ENCODE measurements at regions not wholly inside any gene's neighbourhood (a gene's known extent, or its start where the extent isn't known, plus 50 kb on each side); places are given as distances from the start of the nearest gene placed in this dataset.

DNA sequence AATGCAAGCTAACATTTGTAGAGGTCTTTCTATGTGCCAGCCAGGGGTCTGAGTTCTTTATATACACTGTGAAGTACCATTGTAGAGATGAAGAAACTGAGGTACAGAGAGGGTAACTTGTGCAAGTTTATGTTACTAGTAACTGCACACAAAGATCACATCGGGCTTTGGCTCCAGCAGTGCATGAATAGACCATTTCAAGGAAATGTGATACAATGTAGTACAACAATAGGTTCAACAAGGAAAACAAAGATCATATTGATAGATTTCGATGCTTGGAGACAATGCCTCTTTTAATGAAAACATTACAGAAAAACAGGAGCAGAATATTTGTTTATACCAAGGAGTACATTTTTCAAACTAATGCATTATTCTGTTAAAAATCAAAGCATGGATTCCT, 115.3 kb downstream of the POLR2M start:
- Histone ChIP-seq H4K20me1 (ENCODE audit: insufficient read depth, low read length) (no peaks in the 10 kb centered on the region), H3K4me1 (ENCODE audit: insufficient read depth, low read length) (no peaks in the 10 kb centered on the region), H3K79me2 (ENCODE audit: insufficient read depth, low read length) (no peaks in the 10 kb centered on the region), H3K36me3 (replicated peaks in 1 of 2; ENCODE audit: control insufficient read depth in 1 of 2, insufficient read depth in 2 of 2, low read length in 2 of 2) (no peaks in the 10 kb centered on the region), H3K27me3 (ENCODE audit: control insufficient read depth in 1 of 2, insufficient read depth in 2 of 2, low read length in 2 of 2) (peaks cover 2 to 13% of the 10 kb centered on the region in 2 experiments; a peak in 3 of 5 replicates), H3K4me2 (ENCODE audit: low read depth, low read length) (no peak overlapping the region), H3K4me3 (replicated peaks in 1 of 3; ENCODE audit: insufficient read depth in 1 of 3, low read depth in 2 of 3, low read length in 3 of 3) (no peak overlapping the region), H3K9ac (ENCODE audit: insufficient read depth, low read depth, low read length) (no peak overlapping the region), H3K9me3 (ENCODE audit: low read length) (no peaks in the 10 kb centered on the region), H3K27ac (ENCODE audit: extremely low read length, insufficient read depth, low read length) (no peak overlapping the region), H2AFZ (ENCODE audit: low read length) (no peak overlapping the region)
- FAIRE-seq (no peak), ATAC-seq (no peak), DNase-seq (ENCODE audit: low spot score) (no peak)
- no TSS peak for BruUV-seq (replicated peaks)
- TF ChIP-seq ZNF709 (CRISPR knock-in tag; IDR thresholded peaks at IDR 0.05) (no peak), TMF1 (CRISPR knock-in tag; IDR thresholded peaks at IDR 0.05; ENCODE audit: low read depth) (no peak), ZNF672 (CRISPR knock-in tag; IDR thresholded peaks at IDR 0.05) (no peak), ZNF772 (CRISPR knock-in tag; IDR thresholded peaks at IDR 0.05) (no peak), SIN3A (IDR thresholded peaks at IDR 0.05; ENCODE audit: borderline replicate concordance, low read depth, low read length) (no peak), GATAD1 (CRISPR knock-in tag; IDR thresholded peaks at IDR 0.05) (no peak), ZKSCAN8 (CRISPR knock-in tag; IDR thresholded peaks at IDR 0.05; ENCODE audit: borderline replicate concordance) (no peak), NCOA2 (CRISPR knock-in tag; IDR thresholded peaks at IDR 0.05) (no peak), GTF2F1 (IDR thresholded peaks at IDR 0.05; ENCODE audit: low read length) (no peak)
- POLR2A ChIA-PET, result no interaction called here
- 2% methylated on average over 2 of the region's 2 CpGs for WGBS (ENCODE audit: low lambda C conversion rate)
- CTCF ChIA-PET (ENCODE audit: low intra/inter-chr PET ratio, low total read pairs), result no interaction called here
- in situ Hi-C loops (cut with HindIII; ENCODE audit: extremely low pct_ligation_motif_present, low pct_unique_long_range_greater_than_20kb) (no loop called here), intact Hi-C loops (cut with micrococcal nuclease; ENCODE audit: unreplicated experiment) (no loop called here)

DNA sequence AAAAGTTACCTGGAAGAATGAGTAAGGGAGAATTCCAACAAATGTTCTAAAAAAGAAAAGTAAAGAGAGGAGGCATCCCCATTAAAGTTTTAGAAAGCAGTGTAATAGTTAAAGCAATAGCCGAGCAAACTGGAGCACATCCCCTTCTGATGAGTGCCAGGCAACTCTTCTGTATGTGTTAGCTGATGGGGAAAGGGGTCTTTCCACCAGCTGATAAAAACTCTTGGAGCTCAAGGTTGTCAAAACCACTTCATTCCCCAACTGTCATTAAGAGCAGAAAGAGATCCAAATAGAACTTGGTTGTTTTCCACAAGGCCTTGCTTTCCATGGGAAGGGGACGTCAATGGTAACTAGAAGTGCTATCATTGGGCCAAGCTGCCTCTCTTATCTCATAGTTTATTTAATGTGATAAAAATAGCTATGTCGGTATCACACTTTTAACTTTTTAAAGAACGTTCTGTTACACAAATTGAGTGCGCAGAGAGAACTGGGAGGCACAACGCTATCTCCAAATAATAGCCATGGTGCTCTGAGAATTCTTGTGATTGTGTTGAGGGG, 116.9 kb downstream of the POLR2M start:
- no TSS peak for BruUV-seq (replicated peaks)
- Histone ChIP-seq H3K4me1 (ENCODE audit: insufficient read depth, low read length) (no peaks in the 10 kb centered on the region), H2AFZ (ENCODE audit: low read length) (no peak overlapping the region), H3K27me3 (ENCODE audit: control insufficient read depth in 1 of 2, insufficient read depth in 2 of 2, low read length in 2 of 2) (peaks cover 0 to 3% of the 10 kb centered on the region in 2 experiments; a peak in 1 of 5 replicates), H3K79me2 (ENCODE audit: insufficient read depth, low read length) (no peaks in the 10 kb centered on the region), H3K27ac (ENCODE audit: extremely low read length, insufficient read depth, low read length) (no peak overlapping the region), H3K36me3 (replicated peaks in 1 of 2; ENCODE audit: control insufficient read depth in 1 of 2, insufficient read depth in 2 of 2, low read length in 2 of 2) (no peaks in the 10 kb centered on the region), H3K4me3 (replicated peaks in 1 of 3; ENCODE audit: insufficient read depth in 1 of 3, low read depth in 2 of 3, low read length in 3 of 3) (no peak overlapping the region), H3K9me3 (ENCODE audit: low read length) (no peaks in the 10 kb centered on the region), H3K4me2 (ENCODE audit: low read depth, low read length) (no peak overlapping the region), H4K20me1 (ENCODE audit: insufficient read depth, low read length) (no peaks in the 10 kb centered on the region), H3K9ac (ENCODE audit: insufficient read depth, low read depth, low read length) (no peak overlapping the region)
- FAIRE-seq, result no peak
- WGBS (ENCODE audit: low lambda C conversion rate), result 38% methylated on average over 6 of the region's 6 CpGs
- no peak for DNase-seq (ENCODE audit: low spot score)
- ChIA-PET POLR2A (no interaction called here), CTCF (ENCODE audit: low intra/inter-chr PET ratio, low total read pairs) (no interaction called here)
- no peak for ATAC-seq
- intact Hi-C loops (cut with micrococcal nuclease; ENCODE audit: unreplicated experiment), result no loop called here
- in situ Hi-C loops (cut with HindIII; ENCODE audit: extremely low pct_ligation_motif_present, low pct_unique_long_range_greater_than_20kb), result no loop called here
- TF ChIP-seq ATF7-NPFF (CRISPR knock-in tag; IDR thresholded peaks at IDR 0.05; ENCODE audit: low read depth), result no peak
- TF ChIP-seq TEAD2 (CRISPR knock-in tag; IDR thresholded peaks at IDR 0.05), result no peak
- no peak for TF ChIP-seq ZNF451 (CRISPR knock-in tag; IDR thresholded peaks at IDR 0.05)
- TF ChIP-seq XBP1 (CRISPR knock-in tag; IDR thresholded peaks at IDR 0.05), result no peak
- TF ChIP-seq ZNF816 (CRISPR knock-in tag; IDR thresholded peaks at IDR 0.05; ENCODE audit: borderline replicate concordance), result no peak
- TF ChIP-seq ZNF563 (CRISPR knock-in tag; IDR thresholded peaks at IDR 0.05), result no peak
- no peak for TF ChIP-seq PLRG1 (conservative IDR thresholded peaks at IDR 0.05)
- no peak for TF ChIP-seq ZC3H4 (CRISPR knock-in tag; IDR thresholded peaks at IDR 0.05; ENCODE audit: borderline replicate concordance)
- TF ChIP-seq RBFOX2 (IDR thresholded peaks at IDR 0.05; ENCODE audit: low read depth, low read length), result no peak
- no peak for TF ChIP-seq MIER2 (CRISPR knock-in tag; IDR thresholded peaks at IDR 0.05)
- no peak for TF ChIP-seq POLR2AphosphoS2 (IDR thresholded peaks at IDR 0.05; ENCODE audit: low read depth, low read length)
- TF ChIP-seq ZNF263 (CRISPR knock-in tag; IDR thresholded peaks at IDR 0.05), result no peak
- TF ChIP-seq NAIF1 (CRISPR knock-in tag; IDR thresholded peaks at IDR 0.05; ENCODE audit: borderline replicate concordance), result no peak
- TF ChIP-seq GABPA (IDR thresholded peaks at IDR 0.05; ENCODE audit: low read depth, low read length), result no peak
- no peak for TF ChIP-seq GABPA (CRISPR knock-in tag; IDR thresholded peaks at IDR 0.05; ENCODE audit: low read depth)
- no peak for TF ChIP-seq POLR2A (IDR thresholded peaks at IDR 0.05; ENCODE audit: insufficient read depth in 1 of 2, low read depth in 2 of 2, low read length in 2 of 2)
- TF ChIP-seq KDM1A (CRISPR knock-in tag; IDR thresholded peaks at IDR 0.05), result no peak

All from HepG2 (cell line).